ENCODE measurements at regions not wholly inside any gene's neighbourhood (a gene's known extent, or its start where the extent isn't known, plus 50 kb on each side); places are given as distances from the start of the nearest gene placed in this dataset.

DNA sequence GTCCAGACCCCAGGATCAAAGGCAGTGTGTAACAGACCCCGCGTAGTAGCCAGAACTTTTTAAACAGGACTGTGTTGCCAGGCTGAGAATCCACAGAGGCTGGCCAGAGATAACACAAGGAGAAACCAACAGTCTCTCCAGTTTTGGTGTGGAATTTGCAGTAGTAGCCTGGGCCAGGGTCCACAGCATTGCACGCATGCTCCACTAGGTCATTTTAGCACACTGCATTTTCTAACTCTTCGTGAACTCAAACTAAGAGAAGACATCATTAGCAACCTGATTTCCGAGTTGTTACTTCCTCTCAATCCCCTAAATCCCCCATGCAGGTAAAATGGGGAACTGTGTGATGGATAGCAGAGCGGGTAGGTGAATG is 119.6 kb downstream of the BOD1 start (continued):
- TF ChIP-seq ZNF211 (tag by site-specific recombination; IDR thresholded peaks at IDR 0.05; ENCODE audit: low read depth), result no peak
- TF ChIP-seq ZNF214 (tag by site-specific recombination; IDR thresholded peaks at IDR 0.05; ENCODE audit: borderline replicate concordance), result no peak
- TF ChIP-seq ZNF521 (tag by site-specific recombination; IDR thresholded peaks at IDR 0.05), result no peak
- TF ChIP-seq, protein P1, sequence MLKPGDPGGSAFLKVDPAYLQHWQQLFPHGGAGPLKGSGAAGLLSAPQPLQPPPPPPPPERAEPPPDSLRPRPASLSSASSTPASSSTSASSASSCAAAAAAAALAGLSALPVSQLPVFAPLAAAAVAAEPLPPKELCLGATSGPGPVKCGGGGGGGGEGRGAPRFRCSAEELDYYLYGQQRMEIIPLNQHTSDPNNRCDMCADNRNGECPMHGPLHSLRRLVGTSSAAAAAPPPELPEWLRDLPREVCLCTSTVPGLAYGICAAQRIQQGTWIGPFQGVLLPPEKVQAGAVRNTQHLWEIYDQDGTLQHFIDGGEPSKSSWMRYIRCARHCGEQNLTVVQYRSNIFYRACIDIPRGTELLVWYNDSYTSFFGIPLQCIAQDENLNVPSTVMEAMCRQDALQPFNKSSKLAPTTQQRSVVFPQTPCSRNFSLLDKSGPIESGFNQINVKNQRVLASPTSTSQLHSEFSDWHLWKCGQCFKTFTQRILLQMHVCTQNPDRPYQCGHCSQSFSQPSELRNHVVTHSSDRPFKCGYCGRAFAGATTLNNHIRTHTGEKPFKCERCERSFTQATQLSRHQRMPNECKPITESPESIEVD (tag by site-specific recombination; IDR thresholded peaks at IDR 0.05), result no peak

DNA sequence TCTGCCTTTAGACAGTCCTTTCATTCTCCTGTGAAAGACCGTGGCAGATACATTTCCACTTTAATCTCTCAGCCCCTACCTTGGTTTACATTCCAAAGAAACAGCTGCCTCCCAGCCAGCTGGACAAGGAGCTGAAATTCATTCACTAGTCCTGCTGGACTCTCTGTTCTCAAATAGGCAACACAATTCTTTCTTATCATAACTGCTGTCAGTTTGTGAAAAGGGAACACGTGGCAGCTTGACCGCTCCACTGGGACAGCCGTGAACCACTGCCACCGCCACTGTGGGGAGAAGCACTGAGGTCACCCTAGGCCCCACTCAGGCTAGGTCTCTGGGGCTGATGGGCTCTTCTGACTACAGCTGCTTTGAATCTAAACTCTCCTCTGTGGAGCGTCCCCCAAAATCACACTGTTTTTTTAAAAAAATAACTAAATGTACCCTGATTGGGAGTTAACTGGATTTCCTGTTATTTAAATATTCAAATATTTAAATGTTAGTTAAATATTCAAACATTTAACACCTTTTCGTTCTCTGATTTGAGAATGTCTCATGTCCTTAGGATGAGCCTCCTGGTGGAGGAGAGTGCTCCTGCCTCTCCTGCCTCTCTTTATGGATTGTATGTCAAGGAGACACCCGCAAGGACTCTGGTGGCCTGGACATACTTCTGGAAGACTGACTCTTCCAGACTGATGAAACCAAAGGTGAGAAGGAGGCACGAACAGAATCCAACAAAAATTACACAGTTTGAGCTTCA is 120.1 kb downstream of the BOD1 start:
- CTCF ChIA-PET, result no interaction called here
- POLR2A ChIA-PET, result no interaction called here
- no peak overlapping the region for H3K27ac ChIP-seq (ENCODE audit: extremely low read depth, low read depth, low read length)
- H3K9me3 ChIP-seq (ENCODE audit: control insufficient read depth, insufficient read depth, low read depth, low read length), result no peaks in the 10 kb centered on the region
- H3K4me1 ChIP-seq (ENCODE audit: control insufficient read depth, insufficient read depth, low read length), result no peaks in the 10 kb centered on the region
- no peak overlapping the region for H3K4me3 ChIP-seq (ENCODE audit: low read depth, low read length)
- TF ChIP-seq ZNF335 (tag by site-specific recombination; conservative IDR thresholded peaks at IDR 0.05) (no peak), ZNF510 (tag by site-specific recombination; IDR thresholded peaks at IDR 0.05; ENCODE audit: insufficient replicate concordance) (no peak), ZNF155 (tag by site-specific recombination; IDR thresholded peaks at IDR 0.05) (no peak), KLF9 (tag by site-specific recombination; IDR thresholded peaks at IDR 0.05; ENCODE audit: low read depth) (no peak), ZNF521 (tag by site-specific recombination; IDR thresholded peaks at IDR 0.05) (no peak), ZNF133 (tag by site-specific recombination; IDR thresholded peaks at IDR 0.05) (no peak), ZNF776 (tag by site-specific recombination; IDR thresholded peaks at IDR 0.05; ENCODE audit: borderline replicate concordance) (no peak), ZNF660 (tag by site-specific recombination; IDR thresholded peaks at IDR 0.05) (no peak)
- TF ChIP-seq, protein P2, sequence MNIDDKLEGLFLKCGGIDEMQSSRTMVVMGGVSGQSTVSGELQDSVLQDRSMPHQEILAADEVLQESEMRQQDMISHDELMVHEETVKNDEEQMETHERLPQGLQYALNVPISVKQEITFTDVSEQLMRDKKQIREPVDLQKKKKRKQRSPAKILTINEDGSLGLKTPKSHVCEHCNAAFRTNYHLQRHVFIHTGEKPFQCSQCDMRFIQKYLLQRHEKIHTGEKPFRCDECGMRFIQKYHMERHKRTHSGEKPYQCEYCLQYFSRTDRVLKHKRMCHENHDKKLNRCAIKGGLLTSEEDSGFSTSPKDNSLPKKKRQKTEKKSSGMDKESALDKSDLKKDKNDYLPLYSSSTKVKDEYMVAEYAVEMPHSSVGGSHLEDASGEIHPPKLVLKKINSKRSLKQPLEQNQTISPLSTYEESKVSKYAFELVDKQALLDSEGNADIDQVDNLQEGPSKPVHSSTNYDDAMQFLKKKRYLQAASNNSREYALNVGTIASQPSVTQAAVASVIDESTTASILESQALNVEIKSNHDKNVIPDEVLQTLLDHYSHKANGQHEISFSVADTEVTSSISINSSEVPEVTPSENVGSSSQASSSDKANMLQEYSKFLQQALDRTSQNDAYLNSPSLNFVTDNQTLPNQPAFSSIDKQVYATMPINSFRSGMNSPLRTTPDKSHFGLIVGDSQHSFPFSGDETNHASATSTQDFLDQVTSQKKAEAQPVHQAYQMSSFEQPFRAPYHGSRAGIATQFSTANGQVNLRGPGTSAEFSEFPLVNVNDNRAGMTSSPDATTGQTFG (tag by site-specific recombination; IDR thresholded peaks at IDR 0.05; ENCODE audit: borderline replicate concordance), result no peak
- no peaks in the 10 kb centered on the region for H3K36me3 ChIP-seq (ENCODE audit: control insufficient read depth in 2 of 2, insufficient read depth in 1 of 2, low read length in 2 of 2)

- no peaks in the 10 kb centered on the region for H3K4me1 ChIP-seq (ENCODE audit: control insufficient read depth, insufficient read depth, low read length)
- no peaks in the 10 kb centered on the region for H3K9me3 ChIP-seq (ENCODE audit: control insufficient read depth, insufficient read depth, low read depth, low read length)
- CTCF ChIA-PET, result no interaction called here
- POLR2A ChIA-PET, result no interaction called here
- H3K36me3 ChIP-seq (ENCODE audit: control insufficient read depth in 2 of 2, insufficient read depth in 1 of 2, low read length in 2 of 2), result no peaks in the 10 kb centered on the region
- H3K4me3 ChIP-seq (ENCODE audit: low read depth, low read length), result no peak overlapping the region
- H3K27ac ChIP-seq (ENCODE audit: extremely low read depth, low read depth, low read length), result no peak overlapping the region
- TF ChIP-seq ZNF76 (tag by site-specific recombination; IDR thresholded peaks at IDR 0.05; ENCODE audit: borderline replicate concordance, low read depth), result no peak
- TF ChIP-seq, protein P3, sequence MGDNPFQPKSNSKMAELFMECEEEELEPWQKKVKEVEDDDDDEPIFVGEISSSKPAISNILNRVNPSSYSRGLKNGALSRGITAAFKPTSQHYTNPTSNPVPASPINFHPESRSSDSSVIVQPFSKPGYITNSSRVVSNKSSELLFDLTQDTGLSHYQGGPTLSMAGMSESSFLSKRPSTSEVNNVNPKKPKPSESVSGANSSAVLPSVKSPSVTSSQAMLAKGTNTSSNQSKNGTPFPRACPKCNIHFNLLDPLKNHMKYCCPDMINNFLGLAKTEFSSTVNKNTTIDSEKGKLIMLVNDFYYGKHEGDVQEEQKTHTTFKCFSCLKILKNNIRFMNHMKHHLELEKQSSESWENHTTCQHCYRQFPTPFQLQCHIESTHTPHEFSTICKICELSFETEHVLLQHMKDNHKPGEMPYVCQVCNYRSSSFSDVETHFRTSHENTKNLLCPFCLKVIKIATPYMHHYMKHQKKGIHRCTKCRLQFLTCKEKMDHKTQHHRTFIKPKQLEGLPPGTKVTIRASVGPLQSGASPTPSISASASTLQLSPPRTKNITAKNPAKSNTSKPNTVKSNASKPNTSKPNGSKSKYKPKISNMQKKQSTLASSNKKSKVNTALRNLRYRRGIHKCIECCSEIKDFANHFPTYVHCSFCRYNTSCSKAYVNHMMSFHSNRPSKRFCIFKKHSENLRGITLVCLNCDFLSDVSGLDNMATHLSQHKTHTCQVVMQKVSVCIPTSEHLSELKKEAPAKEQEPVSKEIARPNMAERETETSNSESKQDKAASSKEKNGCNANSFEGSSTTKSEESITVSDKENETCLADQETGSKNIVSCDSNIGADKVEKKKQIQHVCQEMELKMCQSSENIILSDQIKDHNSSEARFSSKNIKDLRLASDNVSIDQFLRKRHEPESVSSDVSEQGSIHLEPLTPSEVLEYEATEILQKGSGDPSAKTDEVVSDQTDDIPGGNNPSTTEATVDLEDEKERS (tag by site-specific recombination; IDR thresholded peaks at IDR 0.05), result no peak
- TF ChIP-seq ZNF112 (tag by site-specific recombination; IDR thresholded peaks at IDR 0.05), result no peak
- no peak for TF ChIP-seq ZNF121 (tag by site-specific recombination; IDR thresholded peaks at IDR 0.05)
- TF ChIP-seq SP7 (tag by site-specific recombination; IDR thresholded peaks at IDR 0.05), result no peak
- TF ChIP-seq ZNF658 (tag by site-specific recombination; IDR thresholded peaks at IDR 0.05), result no peak
- no peak for TF ChIP-seq ZNF514 (tag by site-specific recombination; IDR thresholded peaks at IDR 0.05)
- TF ChIP-seq ZEB2 (tag by site-specific recombination; IDR thresholded peaks at IDR 0.05), result no peak
- TF ChIP-seq, protein P4, sequence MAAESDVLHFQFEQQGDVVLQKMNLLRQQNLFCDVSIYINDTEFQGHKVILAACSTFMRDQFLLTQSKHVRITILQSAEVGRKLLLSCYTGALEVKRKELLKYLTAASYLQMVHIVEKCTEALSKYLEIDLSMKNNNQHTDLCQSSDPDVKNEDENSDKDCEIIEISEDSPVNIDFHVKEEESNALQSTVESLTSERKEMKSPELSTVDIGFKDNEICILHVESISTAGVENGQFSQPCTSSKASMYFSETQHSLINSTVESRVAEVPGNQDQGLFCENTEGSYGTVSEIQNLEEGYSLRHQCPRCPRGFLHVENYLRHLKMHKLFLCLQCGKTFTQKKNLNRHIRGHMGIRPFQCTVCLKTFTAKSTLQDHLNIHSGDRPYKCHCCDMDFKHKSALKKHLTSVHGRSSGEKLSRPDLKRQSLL (tag by site-specific recombination; IDR thresholded peaks at IDR 0.05), result no peak
- TF ChIP-seq ZNF10 (tag by site-specific recombination; IDR thresholded peaks at IDR 0.05), result no peak
- TF ChIP-seq ZNF747 (tag by site-specific recombination; IDR thresholded peaks at IDR 0.05), result no peak
- TF ChIP-seq ZNF138 (tag by site-specific recombination; IDR thresholded peaks at IDR 0.05; ENCODE audit: borderline replicate concordance), result no peak
- TF ChIP-seq SETDB1 (IDR thresholded peaks at IDR 0.05; ENCODE audit: insufficient read length, low read length), result no peak
These were observed 121.1 kb downstream of the BOD1 start for GRCh38 chr5:173495225-173495904.
